IPS-20b (cell line): ENCODE measurements at regions not wholly inside any gene's neighbourhood (a gene's known extent, or its start where the extent isn't known, plus 50 kb on each side); places are given as distances from the start of the nearest gene placed in this dataset.

Source experiments
- H3K27ac ChIP-seq: one replicate; pipeline ENCODE4 v1.5.1; 2013; ENCODE audit warnings: low read length
- H3K27me3 ChIP-seq: 2 replicates; pipeline ENCODE4 v1.6.1; 2013; ENCODE audit warnings: mild to moderate bottlenecking, low read length, inconsistent platforms; ENCODE audit not compliant: insufficient read depth
- H3K36me3 ChIP-seq: 2 replicates; pipeline ENCODE4 v1.6.1; 2013; ENCODE audit warnings: low read depth, mild to moderate bottlenecking, inconsistent platforms, low read length, moderate library complexity; ENCODE audit not compliant: insufficient read depth
- H3K4me1 ChIP-seq: 2 replicates; pipeline ENCODE4 v1.6.1; 2013; ENCODE audit warnings: mild to moderate bottlenecking, control low read depth, inconsistent platforms, low read length, moderate library complexity; ENCODE audit not compliant: insufficient read depth
- H3K4me3 ChIP-seq: 2 replicates; pipeline ENCODE4 v1.5.1; 2013; ENCODE audit warnings: mild to moderate bottlenecking, low read length, inconsistent platforms
- H3K9ac ChIP-seq: 2 replicates; pipeline ENCODE4 v1.6.1; 2013; ENCODE audit warnings: low read depth, mild to moderate bottlenecking, inconsistent platforms, low read length, moderate library complexity
- H3K9me3 ChIP-seq: 2 replicates; pipeline ENCODE4 v1.6.1; 2013; ENCODE audit warnings: mild to moderate bottlenecking, low read depth, low read length, inconsistent platforms; ENCODE audit not compliant: insufficient read depth

DNA sequence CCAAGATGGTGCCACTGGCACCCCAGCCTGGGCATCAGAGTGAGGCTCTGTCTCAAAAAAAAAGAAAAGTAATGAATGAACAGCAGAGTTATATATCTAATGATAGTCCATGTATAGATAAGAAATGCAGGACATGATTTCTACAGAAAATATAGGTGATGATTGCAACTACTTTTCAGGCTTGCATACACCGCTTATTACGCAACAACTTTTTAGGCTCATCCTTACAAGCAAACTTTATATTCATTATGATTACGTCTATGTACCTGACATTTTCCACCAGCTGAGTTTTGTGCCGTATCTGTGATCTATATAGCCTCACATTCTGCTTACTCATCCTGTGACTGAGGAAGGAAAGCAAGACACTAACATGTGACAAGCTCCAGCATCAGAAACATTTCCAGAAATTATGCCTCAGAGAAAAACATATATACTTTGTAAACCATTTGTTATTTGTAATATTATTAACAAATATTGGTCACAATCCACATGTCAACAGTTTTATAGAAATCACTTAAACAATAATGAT lies 906.3 kb downstream of the ZPLD1 start:
- Histone ChIP-seq H3K4me3 (no peak overlapping the region), H3K27me3 (no peaks in the 10 kb centered on the region), H3K36me3 (no peaks in the 10 kb centered on the region), H3K9me3 (no peaks in the 10 kb centered on the region), H3K9ac (no peak overlapping the region), H3K4me1 (peaks cover 5% of the 10 kb centered on the region), H3K27ac (no peak overlapping the region)

DNA sequence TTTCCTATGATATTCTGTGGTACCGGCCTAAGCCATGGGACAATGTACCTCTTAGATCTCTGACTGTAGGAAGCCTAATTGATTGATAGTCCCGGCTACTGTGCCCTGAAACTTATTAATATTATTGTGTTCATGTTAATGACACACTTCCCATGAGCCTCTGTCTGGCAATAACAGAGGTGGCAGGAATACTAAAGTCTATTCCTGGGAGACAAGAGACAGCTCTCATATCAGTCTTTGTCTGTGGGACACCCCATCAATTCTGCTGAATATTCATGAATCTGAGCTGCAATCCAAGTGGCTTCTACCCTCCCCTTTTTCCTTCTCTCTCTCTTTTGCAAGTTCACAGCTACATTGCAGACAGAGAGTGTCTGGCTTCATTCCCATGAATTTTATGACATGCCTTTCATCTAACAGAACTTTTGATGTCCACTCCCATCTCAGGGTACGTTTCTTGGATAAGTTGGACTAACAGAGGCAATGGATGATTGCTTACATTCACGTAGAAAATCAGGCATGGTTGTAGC lies 907.5 kb downstream of the ZPLD1 start:
- Histone ChIP-seq H3K9me3 (no peaks in the 10 kb centered on the region), H3K27ac (no peak overlapping the region), H3K27me3 (no peaks in the 10 kb centered on the region), H3K36me3 (no peaks in the 10 kb centered on the region), H3K4me1 (no peaks in the 10 kb centered on the region), H3K9ac (no peak overlapping the region), H3K4me3 (no peak overlapping the region)

DNA sequence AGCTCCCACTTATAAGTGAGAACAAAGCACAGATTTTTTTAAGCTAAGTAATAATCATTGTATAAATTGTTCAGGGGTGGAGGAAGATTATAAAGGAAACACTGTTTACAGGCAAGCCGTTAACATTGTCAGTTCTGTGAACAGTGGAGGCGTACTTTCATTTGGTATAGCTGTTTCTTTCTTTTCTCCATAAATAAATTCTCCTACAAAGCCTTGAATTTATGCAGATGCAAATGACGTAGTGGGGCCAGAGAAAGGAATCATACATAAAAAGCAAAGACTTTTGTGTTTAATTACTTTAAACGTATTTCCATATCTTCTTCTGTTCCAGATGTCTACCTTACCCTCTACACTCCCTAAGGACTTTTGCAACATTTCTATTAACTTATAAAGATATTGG lies 914.9 kb downstream of the ZPLD1 start:
- no peaks in the 10 kb centered on the region for H3K4me1 ChIP-seq
- no peak overlapping the region for H3K9ac ChIP-seq
- no peak overlapping the region for H3K4me3 ChIP-seq
- no peaks in the 10 kb centered on the region for H3K36me3 ChIP-seq
- H3K27ac ChIP-seq: no peak overlapping the region
- no peaks in the 10 kb centered on the region for H3K9me3 ChIP-seq
- no peaks in the 10 kb centered on the region for H3K27me3 ChIP-seq

DNA sequence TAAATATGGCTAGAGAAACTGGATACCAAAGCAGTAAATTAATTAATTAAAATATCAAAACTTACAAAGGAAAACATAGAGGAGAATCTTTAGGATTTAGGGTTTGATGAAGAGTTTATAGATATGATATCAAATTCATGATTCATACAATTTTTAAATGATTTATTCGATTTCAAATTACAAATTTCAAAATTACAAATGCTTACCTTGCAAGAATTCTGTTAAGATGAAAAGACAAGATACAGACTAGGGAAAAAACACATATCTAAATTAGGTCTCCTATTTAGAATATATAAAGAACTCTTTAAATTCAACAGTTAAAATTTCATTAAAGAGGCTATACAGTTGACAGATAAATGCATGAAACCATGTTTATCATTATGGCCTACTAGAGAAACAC lies 930.7 kb downstream of the ZPLD1 start:
- Histone ChIP-seq H3K27me3 (no peaks in the 10 kb centered on the region), H3K9ac (no peak overlapping the region), H3K9me3 (no peaks in the 10 kb centered on the region)

DNA sequence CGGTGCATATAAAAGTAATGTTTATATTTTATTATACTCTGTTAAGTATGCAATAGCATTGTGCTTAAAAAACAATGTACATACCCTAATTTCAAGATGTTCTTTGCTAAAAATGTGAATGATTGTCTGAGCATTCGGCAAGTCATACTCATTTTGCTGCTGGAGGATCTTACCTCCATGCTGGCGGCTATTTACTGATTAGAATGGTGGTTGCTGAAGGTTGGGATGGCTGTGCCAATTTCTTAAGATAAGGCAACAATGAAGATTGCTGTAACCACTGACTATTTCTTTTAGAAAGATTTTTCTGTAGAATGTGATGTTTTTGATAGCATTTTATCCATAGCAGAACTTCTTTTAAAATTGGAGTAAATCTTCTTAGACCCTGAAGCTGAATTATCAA lies 932.7 kb downstream of the ZPLD1 start:
- Histone ChIP-seq H3K4me1 (no peaks in the 10 kb centered on the region), H3K27me3 (no peaks in the 10 kb centered on the region), H3K9me3 (no peaks in the 10 kb centered on the region)

More for the DNA sequence above, 930.7 kb downstream of the ZPLD1 start:
- Histone ChIP-seq H3K36me3 (no peaks in the 10 kb centered on the region), H3K4me1 (no peaks in the 10 kb centered on the region), H3K4me3 (no peak overlapping the region), H3K27ac (no peak overlapping the region)

DNA sequence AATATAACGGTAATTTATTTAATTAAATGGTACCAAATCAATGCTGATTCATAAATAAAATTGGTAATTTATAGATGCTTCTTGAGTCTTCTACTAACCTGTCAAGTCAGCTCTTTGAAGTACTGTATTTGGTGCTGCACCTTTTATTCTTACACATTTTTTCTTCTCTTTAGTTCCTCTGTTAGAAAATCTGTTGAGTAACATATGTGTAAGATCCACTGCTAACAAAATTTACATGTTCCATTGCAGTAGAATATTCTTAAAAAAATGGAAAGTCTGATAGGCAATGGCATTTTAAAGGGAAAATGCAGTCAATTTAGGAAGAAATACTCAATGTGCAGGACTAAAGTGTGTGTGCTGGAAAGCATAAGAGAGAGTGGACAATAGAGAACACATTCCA lies 936.6 kb downstream of the ZPLD1 start:
- no peaks in the 10 kb centered on the region for H3K4me1 ChIP-seq
- no peak overlapping the region for H3K9ac ChIP-seq
- H3K9me3 ChIP-seq: no peaks in the 10 kb centered on the region
- H3K36me3 ChIP-seq: no peaks in the 10 kb centered on the region
- no peaks in the 10 kb centered on the region for H3K27me3 ChIP-seq
- H3K4me3 ChIP-seq: no peak overlapping the region
- H3K27ac ChIP-seq: no peak overlapping the region

More for the DNA sequence above, 932.7 kb downstream of the ZPLD1 start:
- no peak overlapping the region for H3K4me3 ChIP-seq
- no peak overlapping the region for H3K9ac ChIP-seq
- no peak overlapping the region for H3K27ac ChIP-seq
- H3K36me3 ChIP-seq: no peaks in the 10 kb centered on the region

DNA sequence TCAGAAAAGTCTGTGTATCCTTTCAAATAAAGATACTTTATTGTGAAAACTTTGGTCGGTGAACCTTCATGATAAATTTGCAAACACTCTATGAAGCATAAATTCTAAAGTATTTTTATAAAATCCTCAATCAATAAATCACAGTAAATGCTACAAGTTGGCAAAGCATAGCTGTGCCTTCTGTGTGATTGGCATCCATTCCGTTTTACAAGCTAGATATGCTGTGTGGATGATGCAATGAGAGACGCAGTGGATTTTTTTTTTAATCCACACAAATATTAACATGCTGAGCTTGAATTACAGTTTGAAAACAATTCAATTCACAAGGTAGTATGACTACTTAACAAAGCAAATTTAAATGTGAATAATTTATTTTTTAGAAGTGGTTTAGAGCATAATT lies 937.2 kb downstream of the ZPLD1 start:
- Histone ChIP-seq H3K27me3 (no peaks in the 10 kb centered on the region), H3K4me3 (no peak overlapping the region), H3K9ac (no peak overlapping the region), H3K9me3 (no peaks in the 10 kb centered on the region), H3K4me1 (no peaks in the 10 kb centered on the region), H3K36me3 (no peaks in the 10 kb centered on the region), H3K27ac (no peak overlapping the region)

DNA sequence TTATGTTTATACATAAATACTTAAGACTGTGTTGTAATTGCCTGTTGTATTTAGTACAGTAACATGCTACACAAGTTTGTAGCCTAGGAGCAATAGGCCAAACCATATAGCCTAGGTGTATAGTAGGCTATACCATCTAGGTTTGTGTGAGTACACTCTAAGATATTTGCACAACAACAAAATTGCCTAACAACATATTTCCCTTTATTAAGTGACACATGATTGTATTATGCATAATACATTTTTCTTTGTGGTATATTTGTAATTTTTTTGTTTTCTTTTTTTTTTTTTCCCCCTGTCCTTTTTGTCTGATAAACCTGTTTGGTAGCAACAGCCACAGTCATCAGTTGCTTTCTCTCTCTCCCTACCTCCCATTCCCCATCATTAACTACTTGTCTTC lies 945.6 kb downstream of the ZPLD1 start:
- H3K9me3 ChIP-seq: no peaks in the 10 kb centered on the region
- H3K36me3 ChIP-seq: no peaks in the 10 kb centered on the region
- H3K4me3 ChIP-seq: no peak overlapping the region
- H3K27ac ChIP-seq: no peak overlapping the region
- no peak overlapping the region for H3K9ac ChIP-seq
- no peaks in the 10 kb centered on the region for H3K4me1 ChIP-seq
- H3K27me3 ChIP-seq: no peaks in the 10 kb centered on the region

DNA sequence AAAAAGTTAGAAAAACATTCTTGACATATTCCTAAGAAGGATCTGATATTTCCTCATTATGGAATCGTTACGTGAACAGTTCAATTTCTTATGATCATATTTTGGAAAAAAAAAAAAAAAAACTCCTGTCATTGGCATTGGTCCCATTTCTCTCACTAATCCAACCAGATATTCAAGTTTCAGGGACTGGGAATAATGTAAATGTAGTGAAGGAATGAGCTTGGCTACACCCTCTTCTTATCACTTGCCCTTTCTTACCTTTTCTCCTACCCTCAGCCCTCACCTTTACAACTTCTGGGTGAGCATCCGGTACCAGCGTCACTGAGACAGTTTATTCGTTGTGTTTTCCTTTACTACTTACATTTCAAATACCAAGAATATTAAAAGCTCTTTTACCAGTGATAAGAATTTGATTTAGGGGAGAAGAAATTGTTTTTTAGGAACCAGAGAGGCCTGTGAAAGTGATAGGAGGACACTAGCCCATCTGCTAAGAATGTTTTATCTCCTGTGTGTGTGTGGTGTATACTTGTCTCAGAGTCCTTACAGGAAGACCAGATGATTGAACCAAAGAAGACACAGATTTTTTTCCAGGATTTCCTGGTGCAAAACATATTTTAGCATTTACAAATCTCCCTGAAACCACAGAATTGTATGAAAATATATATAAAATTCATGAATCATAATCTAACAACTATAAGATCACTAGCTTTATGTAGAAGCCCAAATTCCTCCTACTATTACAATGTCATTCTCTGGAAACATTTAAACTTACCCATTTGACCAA lies 946.7 kb downstream of the ZPLD1 start:
- no peaks in the 10 kb centered on the region for H3K36me3 ChIP-seq
- no peak overlapping the region for H3K9ac ChIP-seq
- H3K27me3 ChIP-seq: no peaks in the 10 kb centered on the region
- no peaks in the 10 kb centered on the region for H3K4me1 ChIP-seq
- H3K4me3 ChIP-seq: no peak overlapping the region
- H3K27ac ChIP-seq: no peak overlapping the region
- no peaks in the 10 kb centered on the region for H3K9me3 ChIP-seq

DNA sequence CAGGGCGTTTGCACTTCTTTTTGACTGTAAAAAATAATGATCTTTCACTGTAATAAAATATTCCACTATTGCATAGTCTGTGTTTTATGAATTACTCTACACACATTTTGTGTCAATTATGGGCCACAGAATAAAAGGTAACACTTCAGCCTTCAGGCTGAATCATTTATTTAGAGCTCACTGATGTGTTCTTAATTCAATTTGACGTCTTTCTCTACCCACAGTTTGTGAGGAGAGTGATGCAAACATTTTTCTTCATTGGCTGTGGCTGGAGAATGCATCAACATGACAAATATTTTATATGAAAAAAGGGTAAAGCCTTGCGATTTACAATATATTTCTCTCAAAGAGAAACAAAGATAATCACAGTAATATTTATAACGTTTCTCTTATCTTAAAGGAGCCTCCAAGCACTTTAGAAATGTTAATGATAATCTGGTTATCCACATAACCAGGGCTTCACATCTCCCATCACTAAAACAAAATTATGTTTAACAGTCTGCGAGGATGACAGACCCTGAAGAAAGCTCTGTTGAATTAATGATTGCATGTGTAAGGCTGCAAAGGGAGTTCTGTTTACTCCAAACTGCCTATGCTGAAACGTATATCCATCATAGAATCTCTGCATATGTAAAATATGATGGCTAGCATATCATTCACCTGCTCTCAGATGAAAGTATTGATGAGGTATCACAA lies 951.3 kb downstream of the ZPLD1 start:
- no peak overlapping the region for H3K27ac ChIP-seq

DNA sequence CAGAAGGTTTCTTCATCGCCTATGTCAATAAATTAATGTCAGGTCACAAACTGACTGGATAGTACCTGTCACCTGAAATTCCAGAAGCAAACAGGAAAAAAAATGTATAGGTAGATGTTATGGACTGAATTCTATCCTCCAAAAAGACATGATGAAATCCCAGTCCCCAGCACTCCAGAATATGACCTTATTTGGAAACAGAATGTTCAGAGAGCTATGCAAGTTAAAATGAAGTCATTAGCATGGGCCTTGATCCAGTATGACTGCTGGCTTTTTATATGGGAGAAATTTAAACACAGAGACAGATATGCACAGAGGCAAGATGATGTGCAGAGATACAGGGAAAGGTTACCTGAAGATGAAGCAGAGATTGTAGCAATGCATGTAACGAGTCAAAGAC lies 953.4 kb downstream of the ZPLD1 start:
- no peak overlapping the region for H3K4me3 ChIP-seq
- no peaks in the 10 kb centered on the region for H3K36me3 ChIP-seq
- H3K4me1 ChIP-seq: no peaks in the 10 kb centered on the region
- no peak overlapping the region for H3K9ac ChIP-seq
- H3K9me3 ChIP-seq: no peaks in the 10 kb centered on the region
- H3K27ac ChIP-seq: no peak overlapping the region
- H3K27me3 ChIP-seq: no peaks in the 10 kb centered on the region

More for the DNA sequence above, 951.3 kb downstream of the ZPLD1 start:
- Histone ChIP-seq H3K9ac (no peak overlapping the region), H3K4me1 (no peaks in the 10 kb centered on the region), H3K36me3 (no peaks in the 10 kb centered on the region), H3K27me3 (no peaks in the 10 kb centered on the region), H3K9me3 (no peaks in the 10 kb centered on the region), H3K4me3 (no peak overlapping the region)

DNA sequence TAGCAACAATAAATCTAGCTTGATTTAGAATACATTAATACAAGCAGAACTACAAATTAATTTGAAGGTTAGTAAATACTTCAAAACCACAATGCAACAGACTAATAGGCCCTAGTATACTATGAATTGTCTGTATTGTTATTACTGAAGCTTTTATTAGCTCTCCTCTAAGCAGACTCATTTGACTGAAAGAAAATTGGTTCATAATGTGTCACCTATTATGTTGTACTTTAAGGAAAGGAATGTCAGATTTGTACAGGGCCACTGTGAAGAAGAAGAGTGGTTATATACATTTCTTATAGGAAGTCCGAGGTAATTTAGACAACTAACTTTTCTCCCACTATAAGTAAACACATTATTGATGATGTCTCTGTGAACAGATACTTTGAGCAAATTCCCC lies 954.5 kb downstream of the ZPLD1 start:
- H3K9ac ChIP-seq: no peak overlapping the region
- H3K27me3 ChIP-seq: no peaks in the 10 kb centered on the region
- H3K4me3 ChIP-seq: no peak overlapping the region
- no peaks in the 10 kb centered on the region for H3K4me1 ChIP-seq
- no peaks in the 10 kb centered on the region for H3K9me3 ChIP-seq
- H3K27ac ChIP-seq: no peak overlapping the region
- no peaks in the 10 kb centered on the region for H3K36me3 ChIP-seq
